SK-N-SH (cell line): ENCODE measurements at regions not wholly inside any gene's neighbourhood (a gene's known extent, or its start where the extent isn't known, plus 50 kb on each side); places are given as distances from the start of the nearest gene placed in this dataset.

Source experiments
- CTCF ChIA-PET: fragments of 300-600, 350-600 bp; formaldehyde crosslinking; extraction: SDS; loops from one replicate; lab custom pipeline; 2021; lab: Yijun Ruan, JAX
- POLR2A ChIA-PET: fragments of 350-600 bp; sonication (Branson Sonifier 250); formaldehyde crosslinking; extraction: SDS; loops from one replicate; lab custom pipeline; 2020; ENCODE audit warnings: antibody characterized with exemption, inconsistent platforms; lab: Yijun Ruan, JAX
- DNase-seq: peaks from one replicate; pipeline ENCODE4 v3.0.0; 2012
- H2AFZ ChIP-seq: fragments of 200-600 bp; sonication (generic); 2 replicates; pipeline ENCODE4 v1.8.1; 2016; ENCODE audit warnings: antibody characterized with exemption, mild to moderate bottlenecking, low read depth
- H3F3A ChIP-seq: fragments of 200-600 bp; sonication (generic); replicated peaks from 2 replicates; pipeline ENCODE3; 2016; ENCODE audit warnings: antibody characterized with exemption, mild to moderate bottlenecking; ENCODE audit not compliant: insufficient read depth
- H3K27ac ChIP-seq, 2 experiments: fragments of 200-500 bp in 1 of 2; fragments of 200-600 bp in 1 of 2; sonication (Bioruptor generic) in 1 of 2; sonication (generic), shearing (Covaris generic) in 1 of 2; 2 replicates each; pipeline versions ENCODE4 v1.5.1 to v1.6.1; 2014 to 2016; ENCODE audit warnings: low read depth in 2 of 2, inconsistent platforms in 1 of 2, low read length in 1 of 2, mild to moderate bottlenecking in 1 of 2, mixed read lengths in 1 of 2
- H3K27me3 ChIP-seq: fragments of 200-600 bp; sonication (generic), shearing (Covaris generic); 2 replicates; pipeline ENCODE4 v1.6.1; 2016; ENCODE audit warnings: mixed run types; ENCODE audit not compliant: insufficient read depth
- H3K36me3 ChIP-seq, 2 experiments: fragments of 200-500 bp in 1 of 2; fragments of 200-600 bp in 1 of 2; sonication (Bioruptor generic) in 1 of 2; sonication (generic) in 1 of 2; replicated peaks in 1 of 2; 2 replicates each; pipeline versions ENCODE3 to v1.5.1; 2014 to 2016; ENCODE audit warnings: low read length in 1 of 2, mild to moderate bottlenecking in 1 of 2; ENCODE audit not compliant: insufficient read depth in 2 of 2, control insufficient read depth in 1 of 2
- H3K4me1 ChIP-seq, 2 experiments: fragments of 200-500 bp in 1 of 2; fragments of 200-600 bp in 1 of 2; sonication (Bioruptor generic) in 1 of 2; sonication (generic), shearing (Covaris generic) in 1 of 2; 2 replicates each; pipeline versions ENCODE4 v1.5.1 to v1.6.1; 2014 to 2016; ENCODE audit warnings: low read depth in 1 of 2, low read length in 1 of 2, mixed run types in 1 of 2; ENCODE audit not compliant: insufficient read depth in 2 of 2, control insufficient read depth in 1 of 2
- H3K4me2 ChIP-seq: fragments of 200-600 bp; sonication (generic), shearing (Covaris generic); 2 replicates; pipeline ENCODE4 v1.6.1; 2017; ENCODE audit warnings: mixed run types
- H3K4me3 ChIP-seq, 2 experiments: fragments of 200-500 bp in 1 of 2; fragments of 200-600 bp in 1 of 2; sonication (Bioruptor generic) in 1 of 2; sonication (generic), shearing (Covaris generic) in 1 of 2; 2 replicates each; pipeline versions ENCODE4 v1.5.1 to v1.8.1; 2014 to 2016; ENCODE audit warnings: low read depth in 2 of 2, inconsistent platforms in 1 of 2, low read length in 1 of 2, mild to moderate bottlenecking in 1 of 2, mixed read lengths in 1 of 2, moderate library complexity in 1 of 2
- H3K79me2 ChIP-seq: fragments of 200-600 bp; sonication (generic); 2 replicates; pipeline ENCODE4 v1.8.1; 2017; ENCODE audit warnings: mild to moderate bottlenecking; ENCODE audit not compliant: insufficient read depth
- H3K9ac ChIP-seq: fragments of 200-600 bp; sonication (generic); 2 replicates; pipeline ENCODE4 v1.6.1; 2017; ENCODE audit warnings: mixed run types
- H3K9me2 ChIP-seq: fragments of 200-600 bp; sonication (generic); 2 replicates; pipeline ENCODE4 v1.6.1; 2017; ENCODE audit warnings: mixed run types
- H3K9me3 ChIP-seq: fragments of 200-600 bp; sonication (generic); 2 replicates; pipeline ENCODE4 v1.6.1; 2017; ENCODE audit warnings: mixed run types, mild to moderate bottlenecking, moderate library complexity
- H4K20me1 ChIP-seq: fragments of 200-600 bp; sonication (generic); 2 replicates; pipeline ENCODE4 v1.6.1; 2017; ENCODE audit warnings: mild to moderate bottlenecking, mixed run types; ENCODE audit not compliant: insufficient read depth
- CHD2 ChIP-seq: fragments of 150-350 bp; IDR thresholded peaks from 2 replicates; pipeline ENCODE4 v1.6.1; 2018; ENCODE audit warnings: low read length; ENCODE audit not compliant: partially characterized antibody
- EP300 ChIP-seq, 2 experiments: IDR thresholded peaks; 2 replicates each; pipeline versions ENCODE4 v1.4.0 to v1.6.1; 2012; ENCODE audit warnings: borderline replicate concordance in 1 of 2, low read depth in 1 of 2, low read length in 1 of 2
- FOXJ3 ChIP-seq: sonication (generic); formaldehyde crosslinking; IDR thresholded peaks from 2 replicates; pipeline ENCODE4 v1.5.1; 2020; ENCODE audit warnings: mild to moderate bottlenecking, missing genetic modification reagents
- MXI1 ChIP-seq: IDR thresholded peaks from 2 replicates; pipeline ENCODE4 v1.6.1; 2012; ENCODE audit warnings: mild to moderate bottlenecking, low read depth, low read length, improper control_type of control experiment
- PBX3 ChIP-seq: IDR thresholded peaks from 2 replicates; pipeline ENCODE4; 2012
- RAD21 ChIP-seq: IDR thresholded peaks from 2 replicates; pipeline ENCODE4 v1.6.1; 2012; ENCODE audit warnings: mild to moderate bottlenecking, low read length
- RFX5 ChIP-seq: IDR thresholded peaks from 2 replicates; pipeline ENCODE4 v1.6.1; 2012; ENCODE audit warnings: mild to moderate bottlenecking, improper control_type of control experiment, low read length
- SIN3A ChIP-seq: IDR thresholded peaks from 2 replicates; pipeline ENCODE4 v1.6.1; 2012; ENCODE audit warnings: low read depth, mild to moderate bottlenecking, low read length, moderate library complexity, borderline replicate concordance
- TEAD4 ChIP-seq: IDR thresholded peaks from 2 replicates; pipeline ENCODE4 v1.4.0; 2012; ENCODE audit warnings: mild to moderate bottlenecking, borderline replicate concordance; ENCODE audit not compliant: insufficient read depth
- USF2 ChIP-seq: fragments of 150-350 bp; IDR thresholded peaks from 2 replicates; pipeline ENCODE4 v1.6.1; 2017; ENCODE audit warnings: antibody characterized with exemption, low read length, low read depth, borderline replicate concordance
- WGBS: methylation state at CpG from one replicate; pipeline ENCODE4 v1.1.6; 2017; ENCODE audit warnings: low lambda C conversion rate; 5-methylcytosine and 5-hydroxymethylcytosine counted together

GRCh38 chr2:41111836-41112627 lies 660.1 kb upstream of the SLC8A1 start:
- TF ChIP-seq MXI1 (no peak), RFX5 (no peak), EP300 (IDR thresholded peaks at IDR 0.05; ENCODE audit: borderline replicate concordance in 1 of 2, low read depth in 1 of 2, low read length in 1 of 2) (no peak), FOXJ3 (CRISPR knock-in tag) (no peak), SIN3A (no peak), USF2 (no peak), TEAD4 (no peak)
- ChIA-PET POLR2A (no interaction called here), CTCF (interaction anchor here (0.9 to 1.8 kb wide), 4 partner anchors 9 to 20 kb away, joined by 3 to 7 read pairs (median 4); no protein-coding TSS in a partner anchor)
- H3K79me2 ChIP-seq = no peaks in the 10 kb centered on the region
- H3K9me3 ChIP-seq = no peaks in the 10 kb centered on the region
- H3K4me1 ChIP-seq = no peaks in the 10 kb centered on the region
- H4K20me1 ChIP-seq = no peaks in the 10 kb centered on the region
- no peaks in the 10 kb centered on the region for H3K9me2 ChIP-seq
- no peaks in the 10 kb centered on the region for H3K36me3 ChIP-seq
- no peaks in the 10 kb centered on the region for H3F3A ChIP-seq
- no peak overlapping the region for H2AFZ ChIP-seq
- no peak overlapping the region for H3K4me2 ChIP-seq
- DNase-seq = no peak
- no peak overlapping the region for H3K9ac ChIP-seq
- H3K27ac ChIP-seq = no peak overlapping the region
- H3K4me3 ChIP-seq = no peak overlapping the region
- 44% methylated on average over 5 of the region's 5 CpGs for WGBS
- H3K27me3 ChIP-seq = no peaks in the 10 kb centered on the region

GRCh38 chr2:41116106-41116797 lies 664.4 kb upstream of the SLC8A1 start:
- Histone ChIP-seq H3K4me2 (no peak overlapping the region), H2AFZ (no peak overlapping the region), H3K4me3 (no peak overlapping the region), H3K79me2 (no peaks in the 10 kb centered on the region), H3K9me3 (no peaks in the 10 kb centered on the region), H4K20me1 (no peaks in the 10 kb centered on the region), H3K36me3 (no peaks in the 10 kb centered on the region), H3K4me1 (no peaks in the 10 kb centered on the region), H3K9me2 (no peaks in the 10 kb centered on the region), H3F3A (no peaks in the 10 kb centered on the region), H3K27me3 (no peaks in the 10 kb centered on the region), H3K9ac (no peak overlapping the region), H3K27ac (no peak overlapping the region)
- 79% methylated on average over 8 of the region's 8 CpGs for WGBS
- TF ChIP-seq PBX3 = no peak
- TF ChIP-seq CHD2 = no peak
- no peak for TF ChIP-seq RAD21
- POLR2A ChIA-PET = no interaction called here
- DNase-seq = no peak
- CTCF ChIA-PET = no interaction called here
